Duodenal mucosa (tissue), 2 donors: ENCODE measurements at regions not wholly inside any gene's neighbourhood (a gene's known extent, or its start where the extent isn't known, plus 50 kb on each side); places are given as distances from the start of the nearest gene placed in this dataset.
"Not testable (repeated sequence)": the region's sequence is repeated elsewhere in the genome, so short reads cannot be mapped to it uniquely, and the experiment has no call there.

Experiments
- H3K27ac ChIP-seq: one replicate; pipeline ENCODE4 v1.7.0; 2013; ENCODE audit warnings: low read depth, low read length
- H3K27me3 ChIP-seq, 2 donors: one replicate each; pipeline ENCODE4 v1.7.0; 2013; ENCODE audit warnings: low read length in 2 of 2, control low read depth in 1 of 2; ENCODE audit not compliant: insufficient read depth in 2 of 2, control insufficient read depth in 1 of 2
- H3K36me3 ChIP-seq, 2 donors: one replicate each; pipeline ENCODE4 v1.7.0; 2013; ENCODE audit warnings: low read length in 2 of 2, control low read depth in 1 of 2; ENCODE audit not compliant: insufficient read depth in 2 of 2, control insufficient read depth in 1 of 2
- H3K4me1 ChIP-seq, 2 donors: one replicate each; pipeline ENCODE4 v1.7.0; 2013; ENCODE audit warnings: low read length in 2 of 2, control low read depth in 1 of 2; ENCODE audit not compliant: insufficient read depth in 2 of 2, control insufficient read depth in 1 of 2
- H3K4me3 ChIP-seq, 2 donors: one replicate each; pipeline ENCODE4 v1.7.0; 2013; ENCODE audit warnings: low read length in 2 of 2, low read depth in 1 of 2
- H3K9ac ChIP-seq, 2 donors: one replicate each; pipeline ENCODE4 v1.7.0; 2013; ENCODE audit warnings: low read length in 2 of 2, low read depth in 1 of 2
- H3K9me3 ChIP-seq, 2 donors: one replicate each; pipeline ENCODE4 v1.7.0; 2013; ENCODE audit warnings: low read length in 2 of 2, control low read depth in 1 of 2; ENCODE audit not compliant: control insufficient read depth in 1 of 2

DNA sequence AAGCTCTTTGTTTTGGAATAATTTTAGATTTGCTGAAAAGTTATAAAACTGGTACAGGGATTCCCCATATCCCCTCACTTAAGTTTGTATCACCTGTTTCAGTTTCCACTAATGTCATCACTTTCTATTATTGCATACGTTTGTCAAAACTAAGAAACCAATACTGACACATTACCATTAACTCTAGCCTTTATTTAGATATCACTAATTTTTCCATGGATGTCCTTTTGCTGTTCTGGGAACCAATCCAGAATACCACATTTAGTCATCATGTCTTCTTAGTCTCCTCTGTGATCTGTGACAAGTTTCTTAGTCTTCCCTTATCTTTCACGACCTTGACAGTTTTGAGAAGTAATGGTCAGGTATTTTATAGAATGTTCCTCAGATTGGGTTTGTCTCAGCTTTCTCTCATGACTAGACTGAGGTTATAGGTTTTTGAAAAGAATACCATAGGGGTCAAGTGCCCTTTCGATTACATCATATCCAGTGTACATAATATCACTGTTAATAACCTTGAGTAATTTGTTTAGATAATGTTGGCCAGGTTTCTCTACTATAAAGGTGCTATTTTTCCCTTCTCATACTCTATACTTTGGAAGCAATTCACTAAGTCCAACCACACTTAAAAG, 51.9 kb upstream of the NMUR2 start:
- Histone ChIP-seq H3K9ac (no peak overlapping the region), H3K9me3 (no peaks in the 10 kb centered on the region), H3K4me3 (no peak overlapping the region)

GRCh38 chr5:152462021-152462721, 57.1 kb upstream of the NMUR2 start:
- no peaks in the 10 kb centered on the region for H3K36me3 ChIP-seq
- no peak overlapping the region for H3K27ac ChIP-seq
- H3K4me3 ChIP-seq, result no peak overlapping the region
- no peaks in the 10 kb centered on the region for H3K9me3 ChIP-seq
- H3K27me3 ChIP-seq, result no peaks in the 10 kb centered on the region
- peaks cover 4 to 5% of the 10 kb centered on the region in 2 donors for H3K4me1 ChIP-seq
- H3K9ac ChIP-seq, result no peak overlapping the region

More for the DNA sequence above, 51.9 kb upstream of the NMUR2 start:
- Histone ChIP-seq H3K27me3 (no peaks in the 10 kb centered on the region), H3K36me3 (no peaks in the 10 kb centered on the region), H3K27ac (no peak overlapping the region), H3K4me1 (no peaks in the 10 kb centered on the region)

GRCh38 chr5:152464048-152464447, 59.0 kb upstream of the NMUR2 start:
- no peak overlapping the region for H3K27ac ChIP-seq
- H3K36me3 ChIP-seq, result no peaks in the 10 kb centered on the region
- no peak overlapping the region for H3K9ac ChIP-seq
- H3K27me3 ChIP-seq, result no peaks in the 10 kb centered on the region
- H3K4me3 ChIP-seq, result no peak overlapping the region
- H3K4me1 ChIP-seq, result peaks cover 4 to 5% of the 10 kb centered on the region in 2 donors
- no peaks in the 10 kb centered on the region for H3K9me3 ChIP-seq

DNA sequence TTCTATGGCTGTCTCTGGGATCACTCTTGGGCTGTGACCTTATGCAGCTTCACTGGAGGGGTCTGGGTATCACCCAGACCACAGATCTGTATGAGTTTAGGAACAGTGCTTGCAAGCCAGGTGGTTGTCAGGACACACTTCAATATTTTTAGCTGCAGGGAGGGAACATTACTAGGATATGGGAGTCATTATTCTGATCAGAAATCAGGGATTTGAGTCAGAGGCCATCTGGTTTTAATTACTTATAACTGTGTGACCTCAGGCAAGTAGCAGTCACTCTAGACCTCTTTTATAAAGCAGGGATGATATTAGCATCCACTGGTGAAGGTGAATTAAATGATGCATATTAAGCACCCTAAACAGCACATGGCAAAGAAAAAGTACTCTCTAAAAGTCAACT, 60.1 kb upstream of the NMUR2 start:
- Histone ChIP-seq H3K4me3 (no peak overlapping the region), H3K36me3 (no peaks in the 10 kb centered on the region), H3K27me3 (no peaks in the 10 kb centered on the region), H3K4me1 (peaks cover 4 to 5% of the 10 kb centered on the region in 2 donors), H3K9me3 (no peaks in the 10 kb centered on the region), H3K9ac (no peak overlapping the region), H3K27ac (no peak overlapping the region)

DNA sequence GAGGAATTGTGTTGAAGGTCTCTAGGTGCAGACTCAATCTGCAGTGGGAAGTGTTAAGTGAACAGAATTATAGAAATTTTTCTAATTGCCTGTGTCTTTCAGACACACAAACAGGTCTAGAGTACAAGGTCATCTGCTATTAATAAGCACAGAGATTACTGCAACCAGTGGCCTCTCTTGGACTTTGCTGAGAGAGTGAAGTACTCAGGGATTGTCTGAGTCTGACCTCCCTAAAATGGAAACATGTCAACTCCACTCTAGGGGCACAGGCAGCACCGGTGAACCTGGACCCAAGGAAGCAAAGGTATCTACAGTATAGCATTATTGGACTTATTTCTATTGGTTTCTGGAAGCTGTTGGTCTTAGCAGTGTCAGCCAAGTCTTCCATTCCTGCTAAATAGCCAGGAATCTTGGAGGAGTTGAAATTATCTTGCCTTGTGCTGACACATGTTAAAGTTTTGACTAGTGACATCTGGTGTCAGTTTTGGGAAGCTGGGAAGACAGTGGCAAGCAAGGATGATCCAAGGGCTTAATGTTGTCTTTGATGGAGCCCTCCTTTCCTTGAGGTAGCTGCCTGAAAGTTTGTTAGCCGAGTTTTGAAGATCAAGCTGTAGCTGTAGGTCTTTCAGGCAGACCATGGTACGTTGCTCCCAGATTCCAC, 61.1 kb upstream of the NMUR2 start:
- Histone ChIP-seq H3K4me3 (no peak overlapping the region), H3K9ac (no peak overlapping the region), H3K4me1 (peaks cover 4 to 5% of the 10 kb centered on the region in 2 donors), H3K36me3 (no peaks in the 10 kb centered on the region), H3K27me3 (no peaks in the 10 kb centered on the region), H3K27ac (no peak overlapping the region), H3K9me3 (no peaks in the 10 kb centered on the region)

GRCh38 chr5:152470167-152470566, 65.1 kb upstream of the NMUR2 start:
- Histone ChIP-seq H3K27ac (no peak overlapping the region), H3K27me3 (no peaks in the 10 kb centered on the region), H3K4me3 (no peak overlapping the region), H3K9ac (no peak overlapping the region), H3K9me3 (no peaks in the 10 kb centered on the region), H3K4me1 (no peaks in the 10 kb centered on the region), H3K36me3 (no peaks in the 10 kb centered on the region)

DNA sequence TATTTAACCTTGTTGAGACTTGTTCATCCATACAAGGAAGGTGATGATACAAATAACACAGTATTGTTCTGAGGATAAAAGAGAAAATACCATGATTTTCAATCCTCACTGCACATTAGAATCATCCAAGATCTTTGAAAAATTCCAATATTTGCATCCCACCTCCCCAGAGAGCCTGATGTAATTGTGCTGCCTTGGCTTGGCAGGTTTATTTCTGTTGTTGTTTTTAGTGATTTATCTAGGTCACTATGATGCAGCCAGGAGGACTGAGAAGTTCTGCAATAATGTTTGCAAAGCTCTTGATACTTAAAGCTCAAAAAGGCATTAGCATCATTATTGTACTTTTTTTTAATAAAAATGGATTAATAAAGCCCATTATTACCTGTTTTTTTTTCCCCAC, 67.0 kb upstream of the NMUR2 start:
- H3K36me3 ChIP-seq, result no peaks in the 10 kb centered on the region
- H3K4me3 ChIP-seq, result no peak overlapping the region
- H3K27ac ChIP-seq, result no peak overlapping the region
- no peaks in the 10 kb centered on the region for H3K9me3 ChIP-seq
- H3K9ac ChIP-seq, result no peak overlapping the region
- no peaks in the 10 kb centered on the region for H3K27me3 ChIP-seq
- H3K4me1 ChIP-seq, result no peaks in the 10 kb centered on the region

DNA sequence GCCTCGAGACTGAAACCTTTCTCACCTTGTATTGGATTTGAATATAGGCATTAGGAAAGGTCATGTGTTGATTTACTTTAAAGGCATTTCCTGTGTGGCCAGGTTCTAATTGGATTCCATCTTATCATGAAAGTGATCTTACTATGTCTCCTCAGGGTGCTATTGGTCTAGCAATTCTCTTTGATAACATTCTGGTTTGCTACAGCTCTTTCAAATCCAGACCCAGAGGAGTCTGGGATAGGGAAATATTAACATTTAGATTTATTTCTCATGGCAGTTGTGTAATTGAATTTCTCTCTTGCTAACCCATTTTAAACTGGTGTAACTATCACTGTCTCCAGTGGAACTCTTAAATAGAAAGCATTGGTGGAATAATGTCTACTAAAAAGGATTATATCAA, 69.9 kb upstream of the NMUR2 start:
- no peaks in the 10 kb centered on the region for H3K9me3 ChIP-seq
- H3K36me3 ChIP-seq, result no peaks in the 10 kb centered on the region
- no peaks in the 10 kb centered on the region for H3K4me1 ChIP-seq
- H3K9ac ChIP-seq, result no peak overlapping the region
- no peak overlapping the region for H3K4me3 ChIP-seq
- no peaks in the 10 kb centered on the region for H3K27me3 ChIP-seq
- no peak overlapping the region for H3K27ac ChIP-seq

- H3K36me3 ChIP-seq, result no peaks in the 10 kb centered on the region
- no peaks in the 10 kb centered on the region for H3K9me3 ChIP-seq
- no peak overlapping the region for H3K9ac ChIP-seq
- no peaks in the 10 kb centered on the region for H3K4me1 ChIP-seq
- H3K27ac ChIP-seq, result no peak overlapping the region
- H3K27me3 ChIP-seq, result no peaks in the 10 kb centered on the region
- H3K4me3 ChIP-seq, result no peak overlapping the region
Observed at GRCh38 chr5:152477536-152477935, 72.5 kb upstream of the NMUR2 start.

DNA sequence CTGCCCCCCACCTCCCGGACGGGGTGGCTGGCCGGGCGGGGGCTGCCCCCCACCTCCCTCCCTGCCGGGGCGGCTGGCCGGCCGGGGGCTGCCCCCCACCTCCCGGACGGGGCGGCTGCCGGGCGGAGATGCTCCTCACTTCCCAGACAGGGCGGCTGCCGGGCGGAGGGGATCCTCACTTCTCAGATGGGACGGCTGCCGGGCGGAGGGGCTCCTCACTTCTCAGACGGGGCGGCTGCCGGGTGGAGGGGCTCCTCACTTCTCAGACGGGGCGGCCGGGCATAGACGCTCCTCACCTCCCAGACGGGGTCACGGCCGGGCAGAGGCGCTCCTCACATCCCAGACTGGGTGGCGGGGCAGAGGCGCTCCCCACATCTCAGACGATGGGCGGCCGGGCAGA, 74.8 kb upstream of the NMUR2 start:
- not testable (repeated sequence) for H3K27me3 ChIP-seq

More for the DNA sequence above, 74.8 kb upstream of the NMUR2 start:
- H3K4me3 ChIP-seq, H3K36me3 ChIP-seq, H3K9me3 ChIP-seq, H3K27ac ChIP-seq, H3K4me1 ChIP-seq, H3K9ac ChIP-seq: not testable (repeated sequence)
